ENCODE measurements at regions not wholly inside any gene's neighbourhood (a gene's known extent, or its start where the extent isn't known, plus 50 kb on each side); places are given as distances from the start of the nearest gene placed in this dataset.

DNA sequence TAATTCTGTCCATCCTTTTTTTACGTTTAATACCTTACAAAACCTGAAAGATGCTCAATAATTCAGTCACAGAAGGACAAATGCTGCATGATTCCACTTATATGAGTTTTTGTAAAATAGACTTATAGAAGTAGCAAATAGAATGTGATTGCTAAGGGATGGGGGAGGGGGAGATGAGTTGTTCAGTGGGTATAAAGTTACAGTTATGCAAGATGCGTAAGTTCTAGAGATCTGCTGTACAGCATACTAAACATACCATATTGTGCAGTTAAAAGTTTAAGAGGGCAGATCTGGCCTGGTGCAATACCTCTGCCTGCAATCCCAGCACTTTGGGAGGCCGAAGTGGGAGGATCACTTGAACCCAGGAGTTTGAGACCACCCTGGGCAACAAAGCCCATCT, 78.8 kb downstream of the TET3 start:
- Histone ChIP-seq H3K36me3 (ENCODE audit: control insufficient read depth in 2 of 2, insufficient read depth in 2 of 2, low read length in 2 of 2) (peaks cover 5 to 10% of the 10 kb centered on the region in 2 donors), H3K4me1 (ENCODE audit: control insufficient read depth in 2 of 2, insufficient read depth in 2 of 2, low read length in 2 of 2) (no peaks in the 10 kb centered on the region)

DNA sequence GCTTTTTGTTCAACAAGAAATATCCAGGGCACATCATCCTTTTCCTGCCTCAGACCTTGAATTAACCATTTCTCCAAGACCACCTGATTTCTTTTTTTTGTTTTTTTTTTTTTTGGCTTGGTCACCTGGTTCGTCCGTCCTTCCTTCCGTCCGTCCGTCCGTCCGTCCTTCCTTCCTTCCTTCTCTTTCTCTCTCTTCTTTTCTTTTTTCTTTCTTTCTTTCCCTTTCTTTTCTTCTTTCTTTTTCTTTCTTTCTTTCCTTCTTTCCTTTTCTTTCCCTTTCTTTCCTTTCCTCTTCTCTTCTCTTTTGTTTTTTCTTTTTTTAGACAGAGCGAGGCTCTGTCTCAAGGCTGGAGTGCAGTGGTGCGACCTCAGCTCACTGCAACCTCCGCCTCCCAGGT, 80.7 kb downstream of the TET3 start:
- no peak overlapping the region for H3K9ac ChIP-seq (ENCODE audit: low read depth in 1 of 2, low read length in 2 of 2)
- no peaks in the 10 kb centered on the region for H3K27me3 ChIP-seq (ENCODE audit: control insufficient read depth in 2 of 2, insufficient read depth in 2 of 2, low read length in 2 of 2)
- no peaks in the 10 kb centered on the region for H3K4me1 ChIP-seq (ENCODE audit: control insufficient read depth in 2 of 2, insufficient read depth in 2 of 2, low read length in 2 of 2)
- no peak overlapping the region for H3K4me3 ChIP-seq (ENCODE audit: low read length in 2 of 2)
- peaks cover 0 to 3% of the 10 kb centered on the region in 2 donors for H3K36me3 ChIP-seq (ENCODE audit: control insufficient read depth in 2 of 2, insufficient read depth in 2 of 2, low read length in 2 of 2)
- H3K9me3 ChIP-seq (ENCODE audit: control insufficient read depth in 2 of 2, low read length in 2 of 2) = no peaks in the 10 kb centered on the region
- no peak overlapping the region for H3K27ac ChIP-seq (ENCODE audit: low read depth in 2 of 2, low read length in 2 of 2)

More for the DNA sequence above, 78.8 kb downstream of the TET3 start:
- no peak overlapping the region for H3K27ac ChIP-seq (ENCODE audit: low read depth in 2 of 2, low read length in 2 of 2)
- no peak overlapping the region for H3K4me3 ChIP-seq (ENCODE audit: low read length in 2 of 2)
- no peaks in the 10 kb centered on the region for H3K27me3 ChIP-seq (ENCODE audit: control insufficient read depth in 2 of 2, insufficient read depth in 2 of 2, low read length in 2 of 2)
- no peak overlapping the region for H3K9ac ChIP-seq (ENCODE audit: low read depth in 1 of 2, low read length in 2 of 2)
- no peaks in the 10 kb centered on the region for H3K9me3 ChIP-seq (ENCODE audit: control insufficient read depth in 2 of 2, low read length in 2 of 2)

DNA sequence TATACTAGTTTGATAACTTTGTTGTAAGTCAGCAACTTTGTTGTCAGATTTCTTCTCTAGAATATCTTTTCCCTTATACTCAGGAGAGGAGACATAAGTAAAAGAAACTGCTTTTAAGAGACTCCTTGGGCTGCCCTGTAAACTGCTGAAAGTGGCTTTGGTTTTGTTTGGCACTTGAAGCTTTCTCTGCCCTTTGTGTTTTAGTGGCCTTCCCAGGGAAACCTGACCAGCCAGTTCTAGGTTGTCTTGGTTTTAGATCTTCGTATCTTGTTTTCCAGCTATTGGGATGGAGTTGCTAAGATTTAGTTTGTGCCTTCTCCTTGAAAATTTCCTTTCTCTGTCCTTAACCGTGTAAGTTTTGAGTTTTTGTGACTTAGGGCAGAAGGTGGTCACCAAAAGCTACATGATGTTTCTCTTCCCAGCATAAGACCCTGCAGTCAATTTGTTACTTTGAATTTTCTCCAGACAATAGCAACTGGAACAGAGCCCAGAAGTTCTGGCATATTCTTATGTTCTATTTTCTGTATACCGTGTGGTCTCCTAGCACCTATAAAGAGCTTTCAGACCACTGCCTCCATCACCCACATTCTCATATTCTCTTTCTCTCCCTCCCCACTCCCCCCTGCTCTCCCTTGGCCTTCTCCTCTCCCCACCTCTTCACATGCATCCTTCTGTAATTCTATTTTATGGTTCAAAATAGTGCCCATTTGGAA, 81.1 kb downstream of the BOLA3 start:
- H3K9me3 ChIP-seq (ENCODE audit: control insufficient read depth in 2 of 2, low read length in 2 of 2) = no peaks in the 10 kb centered on the region

DNA sequence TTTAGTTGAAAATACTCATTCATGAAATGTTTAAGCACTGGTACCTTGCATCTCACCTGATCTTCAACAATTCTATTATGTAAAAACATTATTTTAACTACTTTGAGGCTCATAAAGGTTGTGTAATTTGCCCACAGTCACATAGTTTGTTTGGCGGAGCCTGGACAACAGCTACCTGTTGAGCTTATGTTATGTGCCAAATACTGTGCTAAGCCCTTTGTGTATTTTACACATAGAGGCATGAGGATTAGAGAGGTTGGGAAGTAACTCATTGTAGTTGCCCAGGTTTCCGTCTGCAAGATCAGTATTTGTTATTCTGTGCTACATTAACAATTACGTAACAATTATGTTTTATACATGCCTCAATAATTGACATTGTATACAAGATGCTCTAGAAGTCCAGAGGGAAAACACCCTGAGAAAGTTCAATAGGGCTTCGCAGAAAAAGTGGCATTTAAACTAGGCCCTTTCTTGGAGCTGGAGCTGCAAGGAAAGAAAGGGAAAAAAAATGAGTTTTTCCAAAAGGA, 80.4 kb downstream of the BOLA3 start:
- H3K9ac ChIP-seq (ENCODE audit: low read depth in 1 of 2, low read length in 2 of 2) = no peak overlapping the region
- H3K4me1 ChIP-seq (ENCODE audit: control insufficient read depth in 2 of 2, insufficient read depth in 2 of 2, low read length in 2 of 2) = no peaks in the 10 kb centered on the region
- H3K27ac ChIP-seq (ENCODE audit: low read depth in 2 of 2, low read length in 2 of 2) = no peak overlapping the region
- peaks cover 3% of the 10 kb centered on the region in 2 donors for H3K36me3 ChIP-seq (ENCODE audit: control insufficient read depth in 2 of 2, insufficient read depth in 2 of 2, low read length in 2 of 2)
- H3K4me3 ChIP-seq (ENCODE audit: low read length in 2 of 2) = no peak overlapping the region
- no peaks in the 10 kb centered on the region for H3K27me3 ChIP-seq (ENCODE audit: control insufficient read depth in 2 of 2, insufficient read depth in 2 of 2, low read length in 2 of 2)
- no peaks in the 10 kb centered on the region for H3K9me3 ChIP-seq (ENCODE audit: control insufficient read depth in 2 of 2, low read length in 2 of 2)

More for the DNA sequence above, 81.1 kb downstream of the BOLA3 start:
- H3K4me1 ChIP-seq (ENCODE audit: control insufficient read depth in 2 of 2, insufficient read depth in 2 of 2, low read length in 2 of 2) = no peaks in the 10 kb centered on the region
- H3K27me3 ChIP-seq (ENCODE audit: control insufficient read depth in 2 of 2, insufficient read depth in 2 of 2, low read length in 2 of 2) = no peaks in the 10 kb centered on the region
- no peak overlapping the region for H3K27ac ChIP-seq (ENCODE audit: low read depth in 2 of 2, low read length in 2 of 2)
- H3K9ac ChIP-seq (ENCODE audit: low read depth in 1 of 2, low read length in 2 of 2) = no peak overlapping the region
- H3K36me3 ChIP-seq (ENCODE audit: control insufficient read depth in 2 of 2, insufficient read depth in 2 of 2, low read length in 2 of 2) = peaks cover 3% of the 10 kb centered on the region in 2 donors
- no peak overlapping the region for H3K4me3 ChIP-seq (ENCODE audit: low read length in 2 of 2)

DNA sequence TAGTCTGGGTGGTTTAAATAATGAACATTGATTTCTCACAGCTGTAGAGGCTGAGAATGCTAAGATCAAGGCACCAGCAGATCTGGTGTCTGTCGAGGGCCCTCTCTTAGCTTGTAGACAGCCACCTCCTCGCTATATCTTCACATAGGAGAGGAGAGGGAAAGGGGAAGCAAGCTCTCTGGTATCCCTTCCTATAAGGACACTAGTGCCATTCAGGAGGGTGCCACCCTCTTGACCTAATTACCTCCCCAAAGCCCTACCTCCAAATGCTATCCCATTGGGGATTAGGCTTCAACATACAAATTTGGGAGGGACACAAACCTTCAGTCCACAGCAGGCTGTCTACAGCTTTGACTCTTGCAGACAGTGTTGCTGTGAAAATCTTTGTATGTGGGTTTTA, 76.7 kb downstream of the BOLA3 start:
- no peak overlapping the region for H3K9ac ChIP-seq (ENCODE audit: low read depth in 1 of 2, low read length in 2 of 2)
- no peaks in the 10 kb centered on the region for H3K4me1 ChIP-seq (ENCODE audit: control insufficient read depth in 2 of 2, insufficient read depth in 2 of 2, low read length in 2 of 2)
- H3K4me3 ChIP-seq (ENCODE audit: low read length in 2 of 2) = no peak overlapping the region
- H3K9me3 ChIP-seq (ENCODE audit: control insufficient read depth in 2 of 2, low read length in 2 of 2) = no peaks in the 10 kb centered on the region
- H3K27ac ChIP-seq (ENCODE audit: low read depth in 2 of 2, low read length in 2 of 2) = no peak overlapping the region
- H3K36me3 ChIP-seq (ENCODE audit: control insufficient read depth in 2 of 2, insufficient read depth in 2 of 2, low read length in 2 of 2) = peaks cover 7 to 15% of the 10 kb centered on the region in 2 donors
- no peaks in the 10 kb centered on the region for H3K27me3 ChIP-seq (ENCODE audit: control insufficient read depth in 2 of 2, insufficient read depth in 2 of 2, low read length in 2 of 2)

DNA sequence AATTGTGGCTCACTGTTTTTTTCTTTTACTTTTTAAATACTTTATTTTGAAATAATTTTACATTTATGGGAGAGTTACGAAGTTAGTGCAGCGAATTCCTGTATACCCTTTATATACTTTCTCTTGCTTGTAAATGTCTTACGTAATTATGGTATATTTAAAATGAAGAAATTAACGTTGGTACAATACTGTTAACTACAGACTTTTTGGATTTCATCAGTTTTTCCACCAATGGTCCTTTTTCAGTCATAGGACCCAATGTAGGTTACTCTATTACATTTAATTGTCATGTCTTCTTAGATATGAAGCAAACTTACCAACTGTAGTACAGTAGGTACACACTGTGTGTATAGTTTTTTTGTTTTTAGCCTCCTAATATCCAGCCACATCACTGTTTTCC, 76.3 kb downstream of the BOLA3 start:
- Histone ChIP-seq H3K4me1 (ENCODE audit: control insufficient read depth in 2 of 2, insufficient read depth in 2 of 2, low read length in 2 of 2) (no peaks in the 10 kb centered on the region), H3K4me3 (ENCODE audit: low read length in 2 of 2) (no peak overlapping the region), H3K36me3 (ENCODE audit: control insufficient read depth in 2 of 2, insufficient read depth in 2 of 2, low read length in 2 of 2) (peaks cover 9 to 15% of the 10 kb centered on the region in 2 donors), H3K9ac (ENCODE audit: low read depth in 1 of 2, low read length in 2 of 2) (no peak overlapping the region), H3K27ac (ENCODE audit: low read depth in 2 of 2, low read length in 2 of 2) (no peak overlapping the region), H3K27me3 (ENCODE audit: control insufficient read depth in 2 of 2, insufficient read depth in 2 of 2, low read length in 2 of 2) (no peaks in the 10 kb centered on the region), H3K9me3 (ENCODE audit: control insufficient read depth in 2 of 2, low read length in 2 of 2) (no peaks in the 10 kb centered on the region)

DNA sequence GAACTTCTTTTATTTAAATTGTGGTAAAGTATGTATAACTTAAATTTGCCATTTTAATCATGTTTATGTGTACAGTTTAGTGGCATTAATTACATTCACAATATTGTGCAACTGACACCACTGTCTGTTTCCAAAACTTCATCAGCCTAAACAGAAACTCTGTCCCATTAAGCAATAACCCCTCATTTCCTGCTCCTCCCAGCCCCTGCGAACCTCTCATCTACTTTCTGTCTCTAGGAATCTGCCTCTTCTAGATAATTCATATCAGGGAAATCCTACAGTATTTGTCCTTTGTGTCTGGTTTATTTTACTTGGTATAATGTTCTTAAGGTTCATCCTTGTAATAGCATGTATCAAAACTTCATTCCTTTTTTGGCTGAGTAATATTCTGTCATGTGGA, 75.1 kb downstream of the BOLA3 start:
- peaks cover 11 to 15% of the 10 kb centered on the region in 2 donors for H3K36me3 ChIP-seq (ENCODE audit: control insufficient read depth in 2 of 2, insufficient read depth in 2 of 2, low read length in 2 of 2)
- H3K27ac ChIP-seq (ENCODE audit: low read depth in 2 of 2, low read length in 2 of 2) = no peak overlapping the region
- no peak overlapping the region for H3K4me3 ChIP-seq (ENCODE audit: low read length in 2 of 2)

DNA sequence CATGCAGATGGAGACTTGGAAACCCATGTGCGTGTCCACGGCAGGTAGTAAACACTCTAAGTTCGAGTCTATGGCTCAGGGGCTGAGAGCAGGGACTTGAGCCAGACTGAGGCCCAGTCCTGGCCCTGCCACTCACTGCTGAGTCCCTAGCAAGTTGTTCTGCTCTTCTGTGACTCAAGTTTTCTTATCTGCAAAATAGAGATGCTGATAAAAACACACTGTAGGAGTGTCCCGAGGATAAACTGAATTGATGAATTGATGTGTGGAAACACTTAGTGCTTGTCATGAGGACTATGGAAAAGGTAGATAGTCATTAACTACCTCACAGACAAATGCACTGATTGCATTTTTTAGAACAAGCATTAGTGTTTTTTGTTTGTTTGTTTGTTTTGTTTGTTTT, 73.2 kb downstream of the BOLA3 start:
- H3K4me1 ChIP-seq (ENCODE audit: control insufficient read depth in 2 of 2, insufficient read depth in 2 of 2, low read length in 2 of 2) = no peaks in the 10 kb centered on the region
- H3K27me3 ChIP-seq (ENCODE audit: control insufficient read depth in 2 of 2, insufficient read depth in 2 of 2, low read length in 2 of 2) = no peaks in the 10 kb centered on the region

More for the DNA sequence above, 75.1 kb downstream of the BOLA3 start:
- no peaks in the 10 kb centered on the region for H3K4me1 ChIP-seq (ENCODE audit: control insufficient read depth in 2 of 2, insufficient read depth in 2 of 2, low read length in 2 of 2)
- H3K9me3 ChIP-seq (ENCODE audit: control insufficient read depth in 2 of 2, low read length in 2 of 2) = no peaks in the 10 kb centered on the region
- peak overlapping the region in 1 of 2 donors; percentile 32 for H3K9ac ChIP-seq (ENCODE audit: low read depth in 1 of 2, low read length in 2 of 2)
- H3K27me3 ChIP-seq (ENCODE audit: control insufficient read depth in 2 of 2, insufficient read depth in 2 of 2, low read length in 2 of 2) = no peaks in the 10 kb centered on the region

DNA sequence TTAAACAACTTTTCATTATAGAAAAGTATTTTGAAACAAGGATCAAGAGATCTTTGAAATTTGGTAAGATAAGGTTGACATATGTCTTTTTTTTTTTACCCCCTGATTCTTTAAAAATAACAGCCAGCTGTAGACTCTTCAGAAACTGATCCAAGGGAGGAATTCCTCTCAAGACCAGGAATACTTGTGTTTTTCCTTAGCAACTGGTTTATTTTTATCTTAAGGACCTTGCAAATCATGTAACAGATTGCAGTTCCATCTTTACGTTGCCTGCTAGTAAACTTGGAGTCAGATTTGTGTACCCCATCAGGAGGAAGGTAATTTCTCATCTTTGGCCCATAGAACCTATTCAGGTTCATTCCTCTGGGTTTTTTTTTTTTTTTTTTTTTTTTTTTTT, 71.6 kb downstream of the BOLA3 start:
- H3K9ac ChIP-seq (ENCODE audit: low read depth in 1 of 2, low read length in 2 of 2) = no peak overlapping the region
- no peak overlapping the region for H3K27ac ChIP-seq (ENCODE audit: low read depth in 2 of 2, low read length in 2 of 2)
- peaks cover 19 to 20% of the 10 kb centered on the region in 2 donors for H3K36me3 ChIP-seq (ENCODE audit: control insufficient read depth in 2 of 2, insufficient read depth in 2 of 2, low read length in 2 of 2)
- no peaks in the 10 kb centered on the region for H3K27me3 ChIP-seq (ENCODE audit: control insufficient read depth in 2 of 2, insufficient read depth in 2 of 2, low read length in 2 of 2)
- no peak overlapping the region for H3K4me3 ChIP-seq (ENCODE audit: low read length in 2 of 2)
- H3K9me3 ChIP-seq (ENCODE audit: control insufficient read depth in 2 of 2, low read length in 2 of 2) = no peaks in the 10 kb centered on the region
- no peaks in the 10 kb centered on the region for H3K4me1 ChIP-seq (ENCODE audit: control insufficient read depth in 2 of 2, insufficient read depth in 2 of 2, low read length in 2 of 2)

More for the DNA sequence above, 73.2 kb downstream of the BOLA3 start:
- Histone ChIP-seq H3K9ac (ENCODE audit: low read depth in 1 of 2, low read length in 2 of 2) (no peak overlapping the region), H3K27ac (ENCODE audit: low read depth in 2 of 2, low read length in 2 of 2) (no peak overlapping the region), H3K4me3 (ENCODE audit: low read length in 2 of 2) (no peak overlapping the region), H3K9me3 (ENCODE audit: control insufficient read depth in 2 of 2, low read length in 2 of 2) (no peaks in the 10 kb centered on the region), H3K36me3 (ENCODE audit: control insufficient read depth in 2 of 2, insufficient read depth in 2 of 2, low read length in 2 of 2) (peaks cover 11 to 15% of the 10 kb centered on the region in 2 donors)

DNA sequence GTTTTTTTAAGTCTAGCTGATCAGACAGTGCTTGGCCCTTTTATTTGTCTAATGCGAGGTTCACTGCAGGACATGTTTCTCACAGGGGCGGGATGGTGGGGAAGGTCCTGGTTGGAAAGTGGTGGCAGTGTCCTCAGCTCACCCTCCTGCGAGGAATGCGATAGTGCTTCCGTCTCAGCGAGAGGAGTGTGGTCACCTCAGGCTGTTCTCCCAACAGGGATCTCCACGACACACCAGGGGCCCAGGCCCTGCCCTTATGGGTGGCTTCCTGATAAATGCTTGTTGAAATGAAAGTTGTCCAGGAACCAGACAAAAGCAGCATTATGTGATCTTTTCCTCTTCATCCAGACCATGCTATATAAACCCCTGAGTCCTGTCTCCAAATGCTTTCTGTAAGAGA, 70.1 kb downstream of the BOLA3 start:
- H3K36me3 ChIP-seq (ENCODE audit: control insufficient read depth in 2 of 2, insufficient read depth in 2 of 2, low read length in 2 of 2) = peaks cover 28 to 30% of the 10 kb centered on the region in 2 donors
- H3K27ac ChIP-seq (ENCODE audit: low read depth in 2 of 2, low read length in 2 of 2) = no peak overlapping the region
- no peak overlapping the region for H3K9ac ChIP-seq (ENCODE audit: low read depth in 1 of 2, low read length in 2 of 2)
- H3K4me1 ChIP-seq (ENCODE audit: control insufficient read depth in 2 of 2, insufficient read depth in 2 of 2, low read length in 2 of 2) = no peaks in the 10 kb centered on the region
- no peaks in the 10 kb centered on the region for H3K27me3 ChIP-seq (ENCODE audit: control insufficient read depth in 2 of 2, insufficient read depth in 2 of 2, low read length in 2 of 2)
- no peaks in the 10 kb centered on the region for H3K9me3 ChIP-seq (ENCODE audit: control insufficient read depth in 2 of 2, low read length in 2 of 2)
- H3K4me3 ChIP-seq (ENCODE audit: low read length in 2 of 2) = no peak overlapping the region

Measured in mucosa of rectum (tissue), 2 donors.